Peyer's patch (tissue), 4 donors: ENCODE measurements at regions not wholly inside any gene's neighbourhood (a gene's known extent, or its start where the extent isn't known, plus 50 kb on each side); places are given as distances from the start of the nearest gene placed in this dataset.

ENCODE experiments used
- DNase-seq, 3 donors: peaks; one replicate each; pipeline ENCODE4 v3.0.0-alpha.2; 2017 to 2019
- H3K27ac ChIP-seq, 4 donors: fragments of 200-600 bp; sonication (generic); one replicate each; pipeline ENCODE4 v1.5.1; 2016 to 2019
- H3K27me3 ChIP-seq, 2 donors: fragments of 200-600 bp; sonication (generic); one replicate each; pipeline ENCODE4 v1.5.1; 2019
- H3K36me3 ChIP-seq, 3 donors: fragments of 200-600 bp; sonication (generic); one replicate each; pipeline ENCODE4 v1.5.1; 2016 to 2019
- H3K4me1 ChIP-seq, 4 donors: fragments of 200-600 bp; sonication (generic); one replicate each; pipeline ENCODE4 v1.5.1; 2016 to 2019
- H3K4me3 ChIP-seq, 4 donors: fragments of 200-600 bp; sonication (generic); 1 replicate in 3 of 4; 2 replicates in 1 of 4; pipeline ENCODE4 v1.5.1; 2016 to 2019; ENCODE audit warnings: mild to moderate bottlenecking in 1 of 4
- H3K9me3 ChIP-seq, 4 donors: fragments of 200-600 bp; sonication (generic); one replicate each; pipeline ENCODE4 v1.5.1; 2016 to 2019; ENCODE audit warnings: mild to moderate bottlenecking in 1 of 4
- CTCF ChIP-seq, 6 experiments: fragments of 450-650 bp in 4 of 6; fragments of 200-600 bp in 2 of 6; sonication (generic) in 1 of 6; IDR thresholded peaks; one replicate each; pipeline ENCODE4 v1.5.1; 2017 to 2019; ENCODE audit warnings: antibody characterized with exemption in 6 of 6, mild to moderate bottlenecking in 3 of 6, moderate library complexity in 1 of 6
- POLR2A ChIP-seq, 2 donors: fragments of 450-650 bp; IDR thresholded peaks; one replicate each; pipeline ENCODE4 v1.5.1; 2017; ENCODE audit warnings: antibody characterized with exemption in 2 of 2, mild to moderate bottlenecking in 2 of 2, moderate library complexity in 2 of 2

- Histone ChIP-seq H3K4me1 (no peaks in the 10 kb centered on the region), H3K27ac (no peak overlapping the region), H3K4me3 (no peak overlapping the region), H3K36me3 (no peaks in the 10 kb centered on the region), H3K27me3 (no peaks in the 10 kb centered on the region), H3K9me3 (no peaks in the 10 kb centered on the region)
- no peak for TF ChIP-seq POLR2A (IDR thresholded peaks at IDR 0.05)
- DNase-seq = no peak
Measured at GRCh38 chr6:105499136-105499870, 96.4 kb upstream of the PREP start.

GRCh38 chr6:105497549-105497948 lies 94.7 kb upstream of the PREP start:
- H3K9me3 ChIP-seq = no peaks in the 10 kb centered on the region
- TF ChIP-seq POLR2A (IDR thresholded peaks at IDR 0.05) (no peak), CTCF (IDR thresholded peaks at IDR 0.05) (no peak)
- H3K4me1 ChIP-seq = no peaks in the 10 kb centered on the region
- H3K27me3 ChIP-seq = no peaks in the 10 kb centered on the region
- no peaks in the 10 kb centered on the region for H3K36me3 ChIP-seq
- H3K4me3 ChIP-seq = no peak overlapping the region
- DNase-seq = no peak
- no peak overlapping the region for H3K27ac ChIP-seq

GRCh38 chr6:105495515-105495914 lies 92.6 kb upstream of the PREP start:
- Histone ChIP-seq H3K27ac (no peak overlapping the region), H3K9me3 (no peaks in the 10 kb centered on the region), H3K36me3 (no peaks in the 10 kb centered on the region), H3K4me3 (no peak overlapping the region), H3K27me3 (no peaks in the 10 kb centered on the region), H3K4me1 (no peaks in the 10 kb centered on the region)
- TF ChIP-seq CTCF (IDR thresholded peaks at IDR 0.05) = no peak
- no peak for TF ChIP-seq POLR2A (IDR thresholded peaks at IDR 0.05)
- DNase-seq = no peak

GRCh38 chr6:105494688-105495087 lies 91.8 kb upstream of the PREP start:
- no peak overlapping the region for H3K27ac ChIP-seq
- H3K27me3 ChIP-seq = no peaks in the 10 kb centered on the region
- no peak overlapping the region for H3K4me3 ChIP-seq
- no peaks in the 10 kb centered on the region for H3K36me3 ChIP-seq
- H3K4me1 ChIP-seq = no peaks in the 10 kb centered on the region
- TF ChIP-seq POLR2A (IDR thresholded peaks at IDR 0.05) = no peak
- TF ChIP-seq CTCF (IDR thresholded peaks at IDR 0.05) = no peak
- no peaks in the 10 kb centered on the region for H3K9me3 ChIP-seq
- no peak for DNase-seq

- Histone ChIP-seq H3K27ac (no peak overlapping the region), H3K36me3 (no peaks in the 10 kb centered on the region), H3K4me1 (peaks cover 0 to 2% (median 0%) of the 10 kb centered on the region in 4 donors), H3K4me3 (no peak overlapping the region), H3K27me3 (no peaks in the 10 kb centered on the region), H3K9me3 (no peaks in the 10 kb centered on the region)
- TF ChIP-seq CTCF (IDR thresholded peaks at IDR 0.05) = no peak
- no peak for DNase-seq
Measured at GRCh38 chr6:105493736-105494135, 90.9 kb upstream of the PREP start.

GRCh38 chr6:105492706-105493673 lies 90.1 kb upstream of the PREP start:
- Histone ChIP-seq H3K27ac (no peak overlapping the region), H3K9me3 (no peaks in the 10 kb centered on the region), H3K4me3 (no peak overlapping the region), H3K36me3 (no peaks in the 10 kb centered on the region), H3K4me1 (peaks cover 0 to 3% (median 0%) of the 10 kb centered on the region in 4 donors), H3K27me3 (no peaks in the 10 kb centered on the region)
- no peak for TF ChIP-seq POLR2A (IDR thresholded peaks at IDR 0.05)
- no peak for TF ChIP-seq CTCF (IDR thresholded peaks at IDR 0.05)
- DNase-seq = no peak
